ENCODE measurements at regions not wholly inside any gene's neighbourhood (a gene's known extent, or its start where the extent isn't known, plus 50 kb on each side); places are given as distances from the start of the nearest gene placed in this dataset.

DNA sequence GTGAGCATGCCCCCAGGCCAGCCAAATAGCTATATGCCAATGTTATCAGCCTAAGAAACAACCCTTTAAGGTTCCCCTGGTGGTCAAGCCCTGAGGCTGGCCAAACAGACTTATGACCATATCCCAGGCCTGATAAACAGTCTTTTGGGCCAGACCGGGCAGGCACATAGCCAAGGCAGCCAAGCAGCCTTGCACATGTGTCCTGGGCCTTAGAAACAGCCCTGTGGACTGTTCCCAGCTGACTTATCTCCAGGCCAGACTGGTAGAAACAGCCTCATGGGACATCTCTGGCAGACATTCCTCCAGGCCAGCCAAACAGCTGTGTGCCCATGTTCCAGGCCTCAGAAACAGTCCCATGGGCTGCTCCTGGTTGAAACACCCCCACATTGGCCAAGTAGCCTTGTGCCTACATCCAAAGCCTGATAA lies 295.0 kb upstream of the MGAT4C start:
- Histone ChIP-seq H3K27me3 (ENCODE audit: low read depth) (no peaks in the 10 kb centered on the region), H3K4me1 (no peaks in the 10 kb centered on the region), H3K9me3 (no peaks in the 10 kb centered on the region), H3K4me3 (no peak overlapping the region), H3K36me3 (replicated peaks) (no peaks in the 10 kb centered on the region)
- DNase-seq (ENCODE audit: low spot score in 2 of 2), result no peak
- in situ Hi-C loops (cut with MboI; ENCODE audit: low sequenced_read_pairs), result no loop called here

- Histone ChIP-seq H3K4me3 (no peak overlapping the region), H3K27me3 (ENCODE audit: low read depth) (no peaks in the 10 kb centered on the region), H3K36me3 (replicated peaks) (no peaks in the 10 kb centered on the region), H3K4me1 (no peaks in the 10 kb centered on the region), H3K9me3 (no peaks in the 10 kb centered on the region)
- no peak for DNase-seq (ENCODE audit: low spot score in 2 of 2)
- in situ Hi-C loops (cut with MboI; ENCODE audit: low sequenced_read_pairs), result no loop called here
Measured at GRCh38 chr12:86550218-86551145, 294.3 kb upstream of the MGAT4C start.

GRCh38 chr12:86543716-86544115 lies 287.5 kb upstream of the MGAT4C start:
- no peak for DNase-seq (ENCODE audit: low spot score in 2 of 2)
- Histone ChIP-seq H3K9me3 (no peaks in the 10 kb centered on the region), H3K36me3 (replicated peaks) (no peaks in the 10 kb centered on the region), H3K4me3 (no peak overlapping the region), H3K4me1 (no peaks in the 10 kb centered on the region), H3K27me3 (ENCODE audit: low read depth) (no peaks in the 10 kb centered on the region)
- in situ Hi-C loops (cut with MboI; ENCODE audit: low sequenced_read_pairs), result no loop called here

DNA sequence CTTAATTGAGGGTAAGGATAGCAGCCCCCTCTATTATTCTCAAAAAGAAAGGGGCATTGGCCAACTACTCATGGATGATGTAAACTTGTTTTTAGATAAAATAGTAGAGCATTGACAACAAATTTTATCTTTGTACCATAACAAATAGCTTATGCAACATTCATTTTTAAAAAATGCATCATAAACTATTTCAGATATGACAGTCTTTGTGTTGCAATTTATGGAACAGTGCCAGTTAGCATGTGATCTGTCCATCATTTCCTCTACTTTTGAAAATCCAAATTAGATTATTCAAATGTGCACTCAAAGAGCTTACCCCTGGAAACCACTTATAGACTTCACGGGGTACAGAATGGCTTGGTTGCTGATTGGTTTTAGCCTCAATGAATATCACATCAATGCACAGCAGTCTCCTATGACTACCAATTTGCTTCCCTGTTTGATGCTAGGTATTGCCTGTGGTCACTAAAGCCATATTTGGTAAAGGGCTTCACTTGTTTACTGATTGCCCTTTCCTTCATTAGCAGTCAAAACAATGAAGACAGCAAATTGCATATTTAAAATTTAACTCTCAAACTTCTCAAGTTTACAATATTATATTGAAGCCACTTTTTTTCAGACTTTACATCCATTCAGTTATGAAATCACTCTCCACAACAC lies 274.9 kb upstream of the MGAT4C start:
- no peaks in the 10 kb centered on the region for H3K36me3 ChIP-seq (replicated peaks)
- H3K9me3 ChIP-seq, result no peaks in the 10 kb centered on the region
- DNase-seq (ENCODE audit: low spot score in 2 of 2), result no peak
- H3K4me3 ChIP-seq, result no peak overlapping the region
- in situ Hi-C loops (cut with MboI; ENCODE audit: low sequenced_read_pairs), result no loop called here
- H3K27me3 ChIP-seq (ENCODE audit: low read depth), result no peaks in the 10 kb centered on the region
- peaks cover 8% of the 10 kb centered on the region for H3K4me1 ChIP-seq

GRCh38 chr12:86526060-86526595 lies 269.9 kb upstream of the MGAT4C start:
- in situ Hi-C loops (cut with MboI; ENCODE audit: low sequenced_read_pairs), result no loop called here
- no peak for DNase-seq (ENCODE audit: low spot score in 2 of 2)
- Histone ChIP-seq H3K4me1 (no peaks in the 10 kb centered on the region), H3K4me3 (no peak overlapping the region), H3K27me3 (ENCODE audit: low read depth) (no peaks in the 10 kb centered on the region), H3K36me3 (replicated peaks) (no peaks in the 10 kb centered on the region), H3K9me3 (no peaks in the 10 kb centered on the region)

DNA sequence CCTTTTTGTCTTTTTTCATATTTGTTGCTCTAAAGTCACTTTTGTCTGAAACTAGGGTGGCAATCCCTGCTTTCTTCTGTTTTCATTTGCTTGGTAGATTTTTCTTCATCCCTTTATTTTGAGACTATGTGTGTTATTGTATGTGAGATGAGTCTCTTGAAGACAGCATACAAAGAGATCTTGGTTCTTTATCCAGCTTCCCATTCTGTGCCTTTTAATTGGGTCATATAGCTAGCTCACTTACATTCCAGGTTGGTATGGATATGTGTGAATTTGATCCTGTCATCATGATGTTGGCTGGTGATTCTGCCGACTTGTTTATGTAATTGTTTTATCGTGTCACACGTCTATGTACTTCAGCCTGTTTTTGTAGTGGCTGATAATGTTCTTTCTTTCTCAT lies 267.7 kb upstream of the MGAT4C start:
- no peaks in the 10 kb centered on the region for H3K36me3 ChIP-seq (replicated peaks)
- in situ Hi-C loops (cut with MboI; ENCODE audit: low sequenced_read_pairs), result no loop called here

GRCh38 chr12:86521870-86522269 lies 265.7 kb upstream of the MGAT4C start:
- Histone ChIP-seq H3K36me3 (replicated peaks) (no peaks in the 10 kb centered on the region), H3K4me1 (no peaks in the 10 kb centered on the region), H3K4me3 (no peak overlapping the region), H3K27me3 (ENCODE audit: low read depth) (no peaks in the 10 kb centered on the region), H3K9me3 (no peaks in the 10 kb centered on the region)
- no peak for DNase-seq (ENCODE audit: low spot score in 2 of 2)
- in situ Hi-C loops (cut with MboI; ENCODE audit: low sequenced_read_pairs), result no loop called here

More for the DNA sequence above, 267.7 kb upstream of the MGAT4C start:
- Histone ChIP-seq H3K4me3 (no peak overlapping the region), H3K9me3 (no peaks in the 10 kb centered on the region), H3K27me3 (ENCODE audit: low read depth) (no peaks in the 10 kb centered on the region), H3K4me1 (no peaks in the 10 kb centered on the region)
- no peak for DNase-seq (ENCODE audit: low spot score in 2 of 2)

GRCh38 chr12:86513226-86513625 lies 257.0 kb upstream of the MGAT4C start:
- H3K4me1 ChIP-seq, result peaks cover 6% of the 10 kb centered on the region; the same call in 1 of the 2 replicates

DNA sequence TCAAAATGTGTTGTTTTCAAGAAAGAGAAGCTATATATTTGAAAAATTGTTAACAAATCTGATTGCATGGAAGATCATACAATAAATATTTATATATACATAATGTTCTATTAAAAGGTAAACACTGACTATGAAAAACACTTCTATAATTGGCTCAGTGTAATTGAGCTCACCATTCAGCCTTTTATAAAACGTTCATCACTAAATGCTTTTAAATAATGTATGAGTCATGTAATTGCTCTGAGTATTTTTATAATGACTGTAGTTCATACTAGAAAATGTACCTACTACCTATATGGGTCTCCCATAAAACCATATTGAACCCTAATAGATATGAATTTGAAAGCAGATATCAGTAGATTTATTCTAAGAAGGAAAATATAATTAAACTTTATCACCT lies 240.4 kb upstream of the MGAT4C start:
- H3K27me3 ChIP-seq (ENCODE audit: low read depth), result no peaks in the 10 kb centered on the region
- no peak for DNase-seq (ENCODE audit: low spot score in 2 of 2)
- H3K36me3 ChIP-seq (replicated peaks), result no peaks in the 10 kb centered on the region
- no peaks in the 10 kb centered on the region for H3K9me3 ChIP-seq
- in situ Hi-C loops (cut with MboI; ENCODE audit: low sequenced_read_pairs), result no loop called here
- no peak overlapping the region for H3K4me3 ChIP-seq
- H3K4me1 ChIP-seq, result peaks cover 17% of the 10 kb centered on the region; the same call in 1 of the 2 replicates

More at GRCh38 chr12:86513226-86513625, 257.0 kb upstream of the MGAT4C start:
- H3K4me3 ChIP-seq, result no peak overlapping the region
- H3K27me3 ChIP-seq (ENCODE audit: low read depth), result no peaks in the 10 kb centered on the region
- in situ Hi-C loops (cut with MboI; ENCODE audit: low sequenced_read_pairs), result no loop called here
- H3K36me3 ChIP-seq (replicated peaks), result no peaks in the 10 kb centered on the region
- no peak for DNase-seq (ENCODE audit: low spot score in 2 of 2)
- H3K9me3 ChIP-seq, result no peaks in the 10 kb centered on the region

DNA sequence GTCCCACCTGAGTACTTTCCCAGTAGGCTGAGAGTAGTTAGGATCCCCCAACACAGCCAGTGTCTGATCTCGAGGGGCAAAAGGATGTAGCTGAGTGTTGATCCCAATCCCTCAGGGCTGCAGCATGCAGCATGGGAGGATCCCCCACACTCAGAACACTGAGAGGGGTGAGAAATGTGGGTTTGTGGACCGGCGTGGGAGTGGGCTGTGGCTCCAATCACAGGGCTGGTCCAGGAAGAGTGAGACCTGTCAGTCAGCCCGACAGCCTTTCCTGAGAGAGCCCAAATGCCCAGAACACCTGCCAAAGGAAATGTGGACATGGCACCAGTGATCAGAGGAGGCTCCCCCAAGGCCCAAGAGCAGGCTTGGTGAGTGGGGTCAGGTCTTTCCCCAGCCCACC lies 228.3 kb upstream of the MGAT4C start:
- Histone ChIP-seq H3K4me3 (no peak overlapping the region), H3K9me3 (no peaks in the 10 kb centered on the region), H3K27me3 (ENCODE audit: low read depth) (no peaks in the 10 kb centered on the region), H3K36me3 (replicated peaks) (no peaks in the 10 kb centered on the region), H3K4me1 (peaks cover 10% of the 10 kb centered on the region)
- in situ Hi-C loops (cut with MboI; ENCODE audit: low sequenced_read_pairs), result no loop called here
- DNase-seq (ENCODE audit: low spot score in 2 of 2), result no peak

DNA sequence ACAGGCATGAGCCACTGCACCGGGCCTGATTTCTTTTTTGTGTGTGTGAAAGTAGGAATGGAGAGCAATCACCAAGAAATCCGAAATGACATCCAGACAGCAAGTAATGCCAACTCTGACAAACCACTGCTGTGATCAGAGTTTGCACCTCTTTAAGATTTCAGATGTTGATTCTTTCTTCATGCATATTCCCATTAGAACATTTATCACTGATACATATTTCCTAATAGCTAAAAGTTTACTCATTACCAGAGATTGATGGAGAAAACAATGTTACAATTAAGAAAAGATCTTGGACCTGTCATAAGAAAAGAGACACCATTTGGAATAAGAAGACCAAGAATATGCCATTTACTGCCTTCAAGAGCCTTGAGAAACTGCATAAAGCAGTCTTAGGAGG lies 217.0 kb upstream of the MGAT4C start:
- in situ Hi-C loops (cut with MboI; ENCODE audit: low sequenced_read_pairs), result no loop called here
- no peak for DNase-seq (ENCODE audit: low spot score in 2 of 2)

DNA sequence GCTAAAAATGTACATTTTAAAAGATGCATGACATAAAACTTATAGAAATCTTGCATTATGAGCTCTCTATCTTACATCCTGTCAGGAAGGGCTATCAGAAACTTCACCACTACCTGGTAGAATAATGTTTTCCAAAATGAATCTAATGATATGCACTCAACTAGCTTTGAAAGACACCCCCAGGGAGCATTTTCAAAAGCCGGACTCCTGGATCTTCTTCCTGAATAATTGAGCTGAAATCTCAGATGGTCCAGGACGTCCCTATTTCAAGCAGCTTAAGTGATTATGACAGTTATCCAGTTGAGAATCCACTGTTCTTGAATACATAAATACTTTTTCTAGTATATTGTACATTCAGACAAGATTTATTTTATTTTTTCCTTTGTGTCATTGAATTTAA lies 200.6 kb upstream of the MGAT4C start:
- DNase-seq (ENCODE audit: low spot score in 2 of 2), result no peak
- Histone ChIP-seq H3K9me3 (no peaks in the 10 kb centered on the region), H3K4me1 (no peaks in the 10 kb centered on the region), H3K36me3 (replicated peaks) (no peaks in the 10 kb centered on the region), H3K4me3 (no peak overlapping the region), H3K27me3 (ENCODE audit: low read depth) (no peaks in the 10 kb centered on the region)
- in situ Hi-C loops (cut with MboI; ENCODE audit: low sequenced_read_pairs), result no loop called here

More for the DNA sequence above, 217.0 kb upstream of the MGAT4C start:
- H3K4me1 ChIP-seq, result no peaks in the 10 kb centered on the region
- H3K4me3 ChIP-seq, result no peak overlapping the region
- no peaks in the 10 kb centered on the region for H3K36me3 ChIP-seq (replicated peaks)
- H3K27me3 ChIP-seq (ENCODE audit: low read depth), result no peaks in the 10 kb centered on the region
- H3K9me3 ChIP-seq, result no peaks in the 10 kb centered on the region

DNA sequence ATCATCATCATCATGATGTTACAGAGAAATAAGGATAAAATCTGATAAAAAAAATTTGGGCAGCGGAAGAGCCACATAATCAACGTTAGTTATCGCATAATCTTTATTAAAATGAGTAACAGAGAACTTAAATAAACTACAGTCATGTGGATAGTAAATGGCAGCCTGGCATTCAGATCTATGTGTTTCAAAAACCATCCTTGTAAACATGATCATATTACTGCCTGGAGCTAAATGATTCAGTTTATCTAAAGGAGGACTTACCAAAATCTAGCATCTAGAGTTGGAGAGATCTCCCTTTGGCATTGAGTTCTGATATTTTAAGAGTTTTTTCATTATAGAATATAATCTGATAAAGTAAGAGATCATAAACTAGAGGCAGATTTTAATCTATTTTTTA lies 200.1 kb upstream of the MGAT4C start:
- Histone ChIP-seq H3K9me3 (no peaks in the 10 kb centered on the region), H3K4me1 (no peaks in the 10 kb centered on the region), H3K4me3 (no peak overlapping the region), H3K27me3 (ENCODE audit: low read depth) (no peaks in the 10 kb centered on the region), H3K36me3 (replicated peaks) (no peaks in the 10 kb centered on the region)
- in situ Hi-C loops (cut with MboI; ENCODE audit: low sequenced_read_pairs), result no loop called here
- no peak for DNase-seq (ENCODE audit: low spot score in 2 of 2)

DNA sequence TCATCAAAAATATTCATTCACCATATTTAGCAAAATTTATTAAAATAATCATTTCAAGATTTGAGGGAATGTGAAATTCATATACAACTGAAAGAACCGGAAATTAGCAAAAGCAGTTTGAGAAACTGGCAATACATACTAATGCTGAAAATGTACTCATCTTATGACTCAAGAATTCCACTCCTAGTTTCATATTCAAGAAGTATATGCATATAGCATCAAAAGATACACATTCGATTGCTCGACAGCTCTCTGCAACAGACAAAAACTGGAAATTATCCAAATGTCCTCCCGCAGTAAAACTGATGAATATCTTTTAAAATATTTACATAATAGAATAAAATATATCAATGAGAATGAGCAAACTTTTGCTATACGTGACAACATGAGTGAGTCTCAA lies 189.2 kb upstream of the MGAT4C start:
- H3K27me3 ChIP-seq (ENCODE audit: low read depth), result no peaks in the 10 kb centered on the region
- in situ Hi-C loops (cut with MboI; ENCODE audit: low sequenced_read_pairs), result no loop called here
- H3K4me1 ChIP-seq, result no peaks in the 10 kb centered on the region
- H3K36me3 ChIP-seq (replicated peaks), result no peaks in the 10 kb centered on the region
- no peak for DNase-seq (ENCODE audit: low spot score in 2 of 2)
- no peak overlapping the region for H3K4me3 ChIP-seq
- no peaks in the 10 kb centered on the region for H3K9me3 ChIP-seq

Data from HAP-1 (cell line).